H4 (cell line): ENCODE measurements at regions not wholly inside any gene's neighbourhood (a gene's known extent, or its start where the extent isn't known, plus 50 kb on each side); places are given as distances from the start of the nearest gene placed in this dataset.
"Not testable (repeated sequence)": the region's sequence is repeated elsewhere in the genome, so short reads cannot be mapped to it uniquely, and the experiment has no call there.

Source experiments
- DNase-seq: peaks from one replicate; pipeline ENCODE4 v3.0.0-alpha.2; 2015; ENCODE audit warnings: low spot score

GRCh38 chr3:195669310-195669709, 51.5 kb upstream of the MUC20 start:
- DNase-seq = not testable (repeated sequence)

DNA sequence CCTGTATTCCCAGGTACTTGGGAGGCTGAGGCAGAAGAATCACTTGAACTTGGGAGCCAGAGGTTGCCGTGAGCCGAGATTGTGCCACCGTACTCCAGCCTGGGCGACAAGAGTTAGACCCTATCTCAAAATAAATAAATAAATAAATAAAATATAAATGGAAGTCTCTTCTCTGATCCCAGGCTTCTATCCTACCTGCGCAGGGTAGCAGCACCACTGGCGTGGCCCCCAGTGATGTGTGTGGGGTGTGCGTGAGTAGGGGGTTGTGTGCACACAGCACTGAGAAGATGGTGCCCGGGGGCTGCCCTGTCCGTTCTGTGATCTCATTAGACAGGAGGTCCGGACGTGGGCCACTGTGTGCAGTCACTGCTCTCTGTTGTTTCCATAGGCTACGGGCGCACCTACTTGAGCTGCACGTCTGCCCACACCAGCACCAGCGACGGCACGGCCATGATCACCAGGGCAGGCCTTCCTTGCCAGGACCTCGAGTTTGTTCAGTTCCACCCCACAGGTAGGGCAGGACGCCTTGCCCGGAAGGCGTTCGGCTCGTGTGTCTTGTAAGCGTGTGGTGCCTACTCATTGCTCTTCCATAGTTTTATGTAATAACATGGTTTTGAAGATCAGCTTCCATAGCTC, 52.5 kb upstream of the MUC20 start:
- DNase-seq = not testable (repeated sequence)

DNA sequence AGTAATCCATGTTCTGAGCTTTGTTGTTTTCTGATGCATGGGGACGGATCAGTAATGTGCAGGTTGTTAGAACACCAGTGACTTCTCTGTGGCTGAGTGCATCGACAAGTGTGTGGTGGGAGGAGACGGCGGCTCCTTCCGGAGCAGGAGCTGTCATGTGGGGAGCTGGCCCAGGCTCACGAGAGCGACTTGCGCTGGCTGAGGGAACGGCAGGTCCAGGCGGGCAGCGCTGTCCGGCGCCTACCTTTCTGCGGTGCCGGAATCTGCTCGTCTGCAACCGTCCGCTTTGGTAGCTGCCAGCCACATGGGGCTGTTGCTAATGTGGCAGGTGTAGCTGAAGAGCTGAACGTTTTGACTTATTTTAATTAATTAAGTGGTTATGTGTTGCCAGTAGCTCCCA, 55.5 kb upstream of the MUC20 start:
- not testable (repeated sequence) for DNase-seq

DNA sequence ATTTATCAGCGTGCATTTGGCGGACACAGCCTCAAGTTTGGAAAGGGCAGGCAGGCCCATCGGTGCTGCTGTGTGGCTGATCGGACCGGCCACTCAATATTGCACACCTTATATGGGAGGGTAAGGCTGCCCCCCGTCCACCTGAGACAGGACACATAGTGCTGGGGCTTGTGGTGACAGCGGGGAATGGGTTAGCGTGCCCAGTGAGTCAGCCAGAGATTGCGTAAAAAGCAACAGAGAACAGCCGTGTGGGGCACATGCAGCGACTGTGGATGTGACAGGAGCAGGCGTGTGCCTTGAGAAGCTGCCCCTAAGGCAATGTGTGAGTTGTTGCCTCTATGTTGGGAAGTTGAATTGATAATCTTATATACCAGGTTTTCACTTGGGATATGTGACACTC, 56.6 kb upstream of the MUC20 start:
- not testable (repeated sequence) for DNase-seq

DNA sequence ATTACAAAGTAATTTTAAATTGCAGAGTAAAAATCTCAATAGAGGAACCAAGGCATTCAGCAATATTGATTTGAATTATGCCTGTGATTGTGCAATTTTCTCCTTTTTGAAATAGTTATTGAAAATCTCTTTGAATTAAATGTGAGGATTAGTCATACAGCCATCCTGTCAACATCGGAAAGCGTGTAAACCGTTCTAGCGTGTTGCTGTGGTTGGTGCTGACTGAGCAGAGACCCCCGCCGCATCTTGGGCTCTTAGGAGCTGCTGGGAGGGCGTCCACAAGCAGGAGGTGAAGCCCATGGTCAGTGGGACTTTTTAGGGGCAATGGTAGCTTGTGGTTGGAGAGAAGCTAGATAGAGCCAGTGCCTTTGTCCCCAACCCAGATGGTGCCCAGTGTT, 61.6 kb upstream of the MUC20 start:
- DNase-seq = not testable (repeated sequence)

- not testable (repeated sequence) for DNase-seq
These were observed 62.2 kb upstream of the MUC20 start for GRCh38 chr3:195658381-195659135.

- peak; percentile 77 for DNase-seq
These were observed 63.1 kb upstream of the MUC20 start for GRCh38 chr3:195657475-195658372.

GRCh38 chr3:195656091-195656490, 64.7 kb upstream of the MUC20 start:
- DNase-seq = not testable (repeated sequence)

DNA sequence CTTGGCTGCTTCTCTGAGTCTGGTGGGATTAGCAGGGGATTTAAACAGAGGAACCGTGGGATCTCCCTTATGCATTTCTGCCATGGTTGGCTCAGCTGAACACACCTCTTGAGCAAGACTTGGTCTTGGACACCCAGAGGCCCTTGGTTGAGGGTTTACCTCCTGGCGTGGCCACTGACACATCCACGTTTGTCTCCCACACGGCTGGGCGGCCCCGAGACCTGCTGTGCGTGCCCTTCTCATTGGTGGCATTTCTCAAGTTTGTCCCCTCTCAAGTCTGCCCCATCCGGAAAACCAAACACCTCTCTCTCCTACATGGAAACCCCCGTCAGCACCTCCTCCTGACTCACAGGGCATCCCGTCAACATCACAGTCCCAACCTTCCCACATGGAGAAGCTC, 66.0 kb upstream of the MUC20 start:
- not testable (repeated sequence) for DNase-seq

GRCh38 chr3:195654138-195654537, 66.6 kb upstream of the MUC20 start:
- DNase-seq = not testable (repeated sequence)

GRCh38 chr3:195653641-195654040, 67.1 kb upstream of the MUC20 start:
- DNase-seq = peak; percentile 29

GRCh38 chr3:195647912-195648702, 64.4 kb upstream of the APOD start:
- not testable (repeated sequence) for DNase-seq

DNA sequence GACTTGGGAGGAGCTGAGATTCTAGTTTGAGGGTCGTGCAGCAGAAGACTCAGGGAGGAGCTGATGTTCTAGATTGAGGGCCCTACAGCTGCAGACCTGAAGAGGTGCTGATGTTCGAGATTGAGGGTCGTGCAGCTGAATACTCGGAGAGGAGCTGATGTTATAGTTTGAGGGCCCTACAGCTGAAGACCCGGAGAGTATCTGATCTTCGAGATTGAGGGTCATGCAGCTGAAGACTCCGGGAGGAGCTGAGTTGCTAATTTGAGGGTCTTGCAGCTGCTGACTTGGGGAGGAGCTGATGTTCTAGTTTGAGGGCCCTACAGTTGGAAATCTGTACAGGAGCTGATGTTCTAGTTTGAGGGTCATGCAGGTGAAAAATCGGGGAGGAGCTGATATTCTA, 62.1 kb upstream of the APOD start:
- not testable (repeated sequence) for DNase-seq

- not testable (repeated sequence) for DNase-seq
These were observed 59.5 kb upstream of the APOD start for GRCh38 chr3:195643245-195643644.

GRCh38 chr3:195642311-195642710, 58.6 kb upstream of the APOD start:
- not testable (repeated sequence) for DNase-seq

DNA sequence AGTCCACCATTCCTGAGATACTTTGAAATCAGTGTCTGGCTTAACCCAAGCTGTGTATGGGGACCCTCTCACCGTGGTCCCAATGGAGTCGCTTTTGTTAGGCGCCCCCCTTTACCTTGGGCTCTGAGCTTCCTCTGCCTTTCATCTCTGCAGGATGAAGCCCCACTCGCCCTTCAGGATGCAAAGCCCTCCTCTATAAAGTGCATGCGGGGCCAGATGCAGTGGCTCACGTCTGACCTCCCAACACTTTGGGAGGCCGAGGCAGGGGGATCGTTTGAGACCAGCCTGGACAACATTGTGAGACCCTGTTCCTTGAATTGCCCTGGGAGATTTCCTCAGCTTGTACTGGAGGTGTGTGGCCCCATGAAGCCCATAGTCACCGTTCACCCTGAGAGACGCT, 54.7 kb upstream of the APOD start:
- DNase-seq = not testable (repeated sequence)

- not testable (repeated sequence) for DNase-seq
These were observed 53.9 kb upstream of the APOD start for GRCh38 chr3:195637473-195638233.

DNA sequence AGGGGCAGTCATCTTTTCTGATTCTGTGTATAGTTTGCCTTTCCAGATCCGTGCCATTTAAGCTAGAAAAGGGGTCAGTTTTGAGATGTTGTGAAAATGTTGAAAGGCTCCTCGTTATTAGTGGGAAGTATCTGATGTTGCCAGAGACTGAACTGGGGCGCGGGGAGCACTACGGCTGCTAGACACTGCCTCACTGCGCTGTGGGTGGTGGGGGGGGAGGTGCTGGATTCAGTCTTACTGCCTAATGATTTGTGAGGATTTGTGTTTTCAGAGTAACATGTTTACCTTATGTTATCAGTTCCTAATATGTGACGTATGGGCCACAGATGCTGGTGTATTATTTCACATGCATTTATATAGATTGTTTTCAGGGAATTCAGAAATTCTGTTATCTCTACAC, 53.3 kb upstream of the APOD start:
- DNase-seq = not testable (repeated sequence)

DNA sequence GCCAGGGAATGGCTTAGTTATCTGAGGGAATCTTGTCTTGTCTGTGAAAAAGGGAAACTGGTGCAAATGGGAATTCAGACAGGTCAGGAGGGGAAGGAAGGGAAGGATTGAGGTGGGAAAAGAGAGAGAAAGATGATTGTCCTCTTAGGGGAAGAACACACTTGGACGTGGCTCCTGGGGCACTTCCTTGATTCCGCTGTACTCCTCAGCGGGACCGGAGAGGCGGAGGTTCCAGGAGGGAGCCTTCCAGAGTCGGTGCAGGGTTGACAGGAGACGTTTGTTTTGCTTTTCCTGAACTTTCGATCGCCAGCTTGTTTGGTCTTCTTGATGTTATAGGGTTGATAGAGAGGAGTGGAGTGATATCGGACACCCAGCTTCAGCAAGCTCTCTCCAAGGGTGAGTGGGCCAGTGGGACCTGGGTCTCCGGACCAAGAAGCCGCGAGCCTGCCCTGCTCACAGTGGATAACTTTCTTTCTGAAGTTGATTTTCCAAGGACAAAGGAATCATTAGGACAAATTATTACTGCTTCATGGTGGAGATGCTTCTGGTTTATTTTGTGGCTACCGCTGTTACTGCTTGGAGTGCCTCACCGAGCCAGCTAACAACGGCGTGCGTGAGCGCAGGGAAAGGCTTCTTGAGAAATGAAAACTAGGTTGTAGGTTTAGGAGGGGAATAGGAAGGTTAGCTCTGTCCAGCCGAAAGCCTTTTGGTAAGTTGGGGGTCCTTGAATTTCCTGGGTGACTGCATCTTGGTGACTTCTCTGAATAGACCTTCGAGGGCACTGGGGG, 52.4 kb upstream of the APOD start:
- not testable (repeated sequence) for DNase-seq
